DOHH2 (cell line): ENCODE measurements at regions not wholly inside any gene's neighbourhood (a gene's known extent, or its start where the extent isn't known, plus 50 kb on each side); places are given as distances from the start of the nearest gene placed in this dataset.

ENCODE experiments used
- H3F3A ChIP-seq: fragments of 200-600 bp; sonication (generic), shearing (Covaris generic); 2 replicates; pipeline ENCODE4 v1.6.0; 2016; ENCODE audit warnings: antibody characterized with exemption, mild to moderate bottlenecking; ENCODE audit not compliant: control insufficient read depth, insufficient read depth
- H3K27ac ChIP-seq: fragments of 200-600 bp; sonication (generic); 2 replicates; pipeline ENCODE4 v1.5.1; 2014; ENCODE audit warnings: low read depth, mild to moderate bottlenecking, low read length, moderate library complexity
- H3K27me3 ChIP-seq: fragments of 200-600 bp; sonication (generic); 2 replicates; pipeline ENCODE4 v1.6.1; 2014; ENCODE audit warnings: mild to moderate bottlenecking, low read length, mixed read lengths; ENCODE audit not compliant: control insufficient read depth
- H3K36me3 ChIP-seq: fragments of 200-600 bp; sonication (generic); 2 replicates; pipeline ENCODE4 v1.6.1; 2014; ENCODE audit warnings: mild to moderate bottlenecking, low read length, moderate library complexity, mixed read lengths; ENCODE audit not compliant: control insufficient read depth
- H3K4me1 ChIP-seq: fragments of 200-600 bp; sonication (generic); 2 replicates; pipeline ENCODE4 v1.6.1; 2014; ENCODE audit warnings: mild to moderate bottlenecking, low read length, mixed read lengths; ENCODE audit not compliant: control insufficient read depth
- H3K4me2 ChIP-seq: fragments of 200-600 bp; sonication (generic); 2 replicates; pipeline ENCODE4 v1.6.0; 2014; ENCODE audit warnings: mild to moderate bottlenecking, low read length, moderate library complexity
- H3K4me3 ChIP-seq: fragments of 200-600 bp; sonication (generic); 2 replicates; pipeline ENCODE4 v1.5.1; 2014; ENCODE audit warnings: mild to moderate bottlenecking, low read length, mixed read lengths
- H3K79me2 ChIP-seq: fragments of 200-600 bp; sonication (generic); 2 replicates; pipeline ENCODE4 v1.6.1; 2014; ENCODE audit warnings: mild to moderate bottlenecking, low read length, mixed read lengths; ENCODE audit not compliant: control insufficient read depth
- H3K9me2 ChIP-seq: fragments of 200-600 bp; sonication (generic); replicated peaks from 2 replicates; pipeline ENCODE4 v1.6.1; 2014; ENCODE audit warnings: mild to moderate bottlenecking, low read length, mixed read lengths; ENCODE audit not compliant: control insufficient read depth
- H3K9me3 ChIP-seq: fragments of 200-600 bp; sonication (generic); 2 replicates; pipeline ENCODE4 v1.6.1; 2014; ENCODE audit warnings: antibody characterized with exemption, low read length, mixed read lengths; ENCODE audit not compliant: control insufficient read depth, insufficient read depth
- H4K20me1 ChIP-seq: fragments of 200-600 bp; sonication (generic); 2 replicates; pipeline ENCODE4 v1.6.0; 2014; ENCODE audit warnings: low read depth, mild to moderate bottlenecking, antibody characterized with exemption, low read length, moderate library complexity; ENCODE audit not compliant: control insufficient read depth, insufficient read depth
- CTCF ChIP-seq: fragments of 200-600 bp; sonication (generic); IDR thresholded peaks from one replicate; pipeline ENCODE4 v1.5.1; 2014; ENCODE audit warnings: antibody characterized with exemption, mild to moderate bottlenecking, low read depth, low read length; ENCODE audit not compliant: poor library complexity, severe bottlenecking
- EZH2phosphoT487 ChIP-seq: fragments of 200-600 bp; sonication (generic); IDR thresholded peaks from 2 replicates; pipeline ENCODE4 v1.6.1; 2017; ENCODE audit warnings: borderline replicate concordance, mild to moderate bottlenecking, antibody characterized with exemption, low read length, moderate library complexity, mixed read lengths

GRCh38 chr5:4881366-4882002, 258.6 kb upstream of the ADAMTS16 start:
- H3K79me2 ChIP-seq: no peaks in the 10 kb centered on the region
- H3F3A ChIP-seq: no peaks in the 10 kb centered on the region
- H3K4me3 ChIP-seq: no peak overlapping the region
- H3K27ac ChIP-seq: no peak overlapping the region
- no peaks in the 10 kb centered on the region for H3K9me3 ChIP-seq
- H4K20me1 ChIP-seq: no peaks in the 10 kb centered on the region
- H3K9me2 ChIP-seq: no peaks in the 10 kb centered on the region
- no peak overlapping the region for H3K4me2 ChIP-seq
- no peaks in the 10 kb centered on the region for H3K36me3 ChIP-seq
- TF ChIP-seq EZH2phosphoT487: no peak
- no peak for TF ChIP-seq CTCF
- no peaks in the 10 kb centered on the region for H3K27me3 ChIP-seq
- no peaks in the 10 kb centered on the region for H3K4me1 ChIP-seq

- TF ChIP-seq EZH2phosphoT487 (no peak), CTCF (no peak)
- Histone ChIP-seq H3K36me3 (no peaks in the 10 kb centered on the region), H3K27me3 (no peaks in the 10 kb centered on the region), H3K4me2 (no peak overlapping the region), H3F3A (no peaks in the 10 kb centered on the region), H3K79me2 (no peaks in the 10 kb centered on the region), H3K27ac (no peak overlapping the region), H3K4me1 (no peaks in the 10 kb centered on the region), H3K4me3 (no peak overlapping the region), H3K9me2 (no peaks in the 10 kb centered on the region), H4K20me1 (no peaks in the 10 kb centered on the region), H3K9me3 (no peaks in the 10 kb centered on the region)
These were observed 257.9 kb upstream of the ADAMTS16 start for GRCh38 chr5:4882186-4882585.

- H3K79me2 ChIP-seq: no peaks in the 10 kb centered on the region
- H3K4me3 ChIP-seq: no peak overlapping the region
- no peaks in the 10 kb centered on the region for H4K20me1 ChIP-seq
- no peaks in the 10 kb centered on the region for H3K36me3 ChIP-seq
- no peaks in the 10 kb centered on the region for H3K27me3 ChIP-seq
- no peaks in the 10 kb centered on the region for H3K9me3 ChIP-seq
- H3K9me2 ChIP-seq: no peaks in the 10 kb centered on the region
- TF ChIP-seq CTCF (no peak), EZH2phosphoT487 (no peak)
- no peak overlapping the region for H3K4me2 ChIP-seq
- no peaks in the 10 kb centered on the region for H3K4me1 ChIP-seq
- no peak overlapping the region for H3K27ac ChIP-seq
- no peaks in the 10 kb centered on the region for H3F3A ChIP-seq
These were observed 256.8 kb upstream of the ADAMTS16 start for GRCh38 chr5:4883360-4883759.
